Neural crest cell (in vitro differentiated cells): ENCODE measurements at regions not wholly inside any gene's neighbourhood (a gene's known extent, or its start where the extent isn't known, plus 50 kb on each side); places are given as distances from the start of the nearest gene placed in this dataset.

ENCODE experiments used
- DNase-seq: peaks from one replicate; pipeline ENCODE4 v3.0.0; 2021; ENCODE audit warnings: low read depth, mixed read lengths, low spot score
- H3K27ac Mint-ChIP-seq: one replicate; pipeline ENCODE4 v1.8.0; 2021; ENCODE audit warnings: mild to moderate bottlenecking, mixed read lengths; ENCODE audit not compliant: unreplicated experiment
- H3K27me3 Mint-ChIP-seq: 2 replicates; pipeline ENCODE4 v1.8.0; 2021; ENCODE audit warnings: low read depth, mild to moderate bottlenecking, mixed read lengths
- H3K36me3 Mint-ChIP-seq: 2 replicates; pipeline ENCODE4 v1.8.0; 2021; ENCODE audit warnings: low read depth, mild to moderate bottlenecking, mixed read lengths
- H3K4me1 Mint-ChIP-seq: 2 replicates; pipeline ENCODE4 v1.8.0; 2021; ENCODE audit warnings: mixed read lengths
- H3K4me3 Mint-ChIP-seq: one replicate; pipeline ENCODE4 v1.8.0; 2021; ENCODE audit warnings: mild to moderate bottlenecking, mixed read lengths
- H3K9me3 Mint-ChIP-seq: 2 replicates; pipeline ENCODE4 v1.8.0; 2021; ENCODE audit warnings: mixed read lengths
- TF ChIP-seq, protein P1 (sequence below): fragments of 200-600 bp; sonication (generic); conservative IDR thresholded peaks from 2 replicates; pipeline ENCODE4 v1.5.0; 2021; ENCODE audit warnings: antibody characterized with exemption, mild to moderate bottlenecking

DNA sequence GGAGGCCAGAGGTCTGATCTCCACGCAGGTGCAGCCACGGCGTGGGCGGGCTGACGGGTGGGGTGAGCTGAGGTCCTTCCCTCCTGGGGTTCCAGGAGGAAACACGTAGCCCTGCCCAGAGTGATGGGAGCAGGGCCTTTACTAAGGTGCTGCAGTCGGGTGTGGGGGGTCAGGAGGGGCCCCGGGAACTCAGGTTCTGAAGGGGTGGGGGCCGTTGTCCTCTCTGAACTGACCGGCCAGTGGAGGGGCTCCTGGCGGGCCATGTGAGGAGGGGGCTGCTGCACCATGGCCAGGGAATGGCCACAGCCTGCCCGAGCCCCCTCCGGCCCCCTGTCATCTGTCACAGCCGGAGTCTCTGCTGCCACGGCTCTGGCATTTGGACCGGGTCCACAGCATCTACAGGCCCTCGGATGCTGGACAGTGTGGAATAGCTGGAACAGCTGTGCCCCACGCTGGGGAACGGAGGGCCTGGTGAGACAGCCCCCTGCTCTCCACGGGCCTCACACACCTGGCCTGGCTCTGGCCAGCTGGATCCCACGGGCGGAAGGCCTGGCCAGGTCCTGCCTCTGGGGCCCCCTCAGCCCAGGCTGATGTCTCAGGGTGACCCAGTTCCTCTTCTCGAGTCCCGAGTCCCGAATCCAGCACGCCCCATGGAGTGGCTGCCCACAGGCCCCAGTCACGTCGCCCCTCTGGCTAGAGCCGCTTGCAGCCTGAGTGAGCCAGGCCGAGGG is 145.6 kb upstream of the GPC1 start:
- Mint-ChIP-seq H3K4me3 (no peak overlapping the region), H3K27ac (no peak overlapping the region), H3K9me3 (no peaks in the 10 kb centered on the region), H3K4me1 (peaks cover 6% of the 10 kb centered on the region), H3K27me3 (no peaks in the 10 kb centered on the region), H3K36me3 (no peaks in the 10 kb centered on the region)
- DNase-seq, result no peak
- TF ChIP-seq, protein P1, sequence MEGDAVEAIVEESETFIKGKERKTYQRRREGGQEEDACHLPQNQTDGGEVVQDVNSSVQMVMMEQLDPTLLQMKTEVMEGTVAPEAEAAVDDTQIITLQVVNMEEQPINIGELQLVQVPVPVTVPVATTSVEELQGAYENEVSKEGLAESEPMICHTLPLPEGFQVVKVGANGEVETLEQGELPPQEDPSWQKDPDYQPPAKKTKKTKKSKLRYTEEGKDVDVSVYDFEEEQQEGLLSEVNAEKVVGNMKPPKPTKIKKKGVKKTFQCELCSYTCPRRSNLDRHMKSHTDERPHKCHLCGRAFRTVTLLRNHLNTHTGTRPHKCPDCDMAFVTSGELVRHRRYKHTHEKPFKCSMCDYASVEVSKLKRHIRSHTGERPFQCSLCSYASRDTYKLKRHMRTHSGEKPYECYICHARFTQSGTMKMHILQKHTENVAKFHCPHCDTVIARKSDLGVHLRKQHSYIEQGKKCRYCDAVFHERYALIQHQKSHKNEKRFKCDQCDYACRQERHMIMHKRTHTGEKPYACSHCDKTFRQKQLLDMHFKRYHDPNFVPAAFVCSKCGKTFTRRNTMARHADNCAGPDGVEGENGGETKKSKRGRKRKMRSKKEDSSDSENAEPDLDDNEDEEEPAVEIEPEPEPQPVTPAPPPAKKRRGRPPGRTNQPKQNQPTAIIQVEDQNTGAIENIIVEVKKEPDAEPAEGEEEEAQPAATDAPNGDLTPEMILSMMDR, result no peak

DNA sequence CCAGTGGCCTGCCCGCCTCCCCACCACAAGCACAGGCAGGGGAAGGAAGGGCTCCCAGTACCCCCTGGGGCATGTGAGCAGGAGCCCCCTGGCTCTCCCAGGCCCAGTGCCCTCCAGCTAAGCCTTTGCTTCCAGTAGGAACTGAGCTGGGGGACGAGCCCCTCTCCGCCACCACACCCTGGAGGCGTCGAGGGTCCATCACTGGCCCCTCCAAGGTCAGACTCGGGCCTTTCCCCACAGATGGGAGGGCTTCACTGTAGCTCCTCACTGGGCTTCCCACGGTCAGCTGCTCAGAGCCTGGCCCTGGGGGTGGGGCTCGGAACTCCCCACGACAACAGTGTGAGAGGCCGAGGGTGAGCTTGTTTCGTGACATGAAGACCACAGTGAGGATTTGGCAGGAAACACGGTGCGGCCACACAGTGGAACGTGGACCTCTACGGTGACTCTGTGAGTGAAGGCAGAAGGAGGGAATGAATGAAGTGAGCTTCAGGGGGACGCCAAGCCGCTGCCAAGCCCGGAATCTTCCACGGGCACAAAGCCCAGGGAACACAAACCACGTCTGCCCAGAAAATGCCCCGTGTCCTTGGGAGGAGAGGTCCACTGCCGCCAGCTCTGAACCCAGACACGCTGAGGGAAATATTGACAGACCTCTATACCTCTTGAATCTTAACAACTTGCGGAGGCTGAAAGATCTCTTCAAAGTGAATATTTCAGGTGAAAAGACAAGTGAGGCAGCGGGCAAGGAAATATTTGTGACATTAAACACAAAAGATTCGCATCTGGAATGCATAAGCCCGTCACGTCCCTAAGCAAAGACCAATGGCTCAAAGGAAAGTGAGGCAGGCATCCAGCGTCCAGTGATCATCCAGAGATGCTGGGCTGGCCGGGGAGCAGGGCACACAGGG is 144.8 kb upstream of the GPC1 start:
- Mint-ChIP-seq H3K27me3 (no peaks in the 10 kb centered on the region), H3K36me3 (no peaks in the 10 kb centered on the region), H3K9me3 (no peaks in the 10 kb centered on the region), H3K4me3 (no peak overlapping the region), H3K4me1 (peaks cover 11% of the 10 kb centered on the region), H3K27ac (peak overlapping the region; percentile 8)
- TF ChIP-seq, protein P1, result no peak
- DNase-seq, result no peak

DNA sequence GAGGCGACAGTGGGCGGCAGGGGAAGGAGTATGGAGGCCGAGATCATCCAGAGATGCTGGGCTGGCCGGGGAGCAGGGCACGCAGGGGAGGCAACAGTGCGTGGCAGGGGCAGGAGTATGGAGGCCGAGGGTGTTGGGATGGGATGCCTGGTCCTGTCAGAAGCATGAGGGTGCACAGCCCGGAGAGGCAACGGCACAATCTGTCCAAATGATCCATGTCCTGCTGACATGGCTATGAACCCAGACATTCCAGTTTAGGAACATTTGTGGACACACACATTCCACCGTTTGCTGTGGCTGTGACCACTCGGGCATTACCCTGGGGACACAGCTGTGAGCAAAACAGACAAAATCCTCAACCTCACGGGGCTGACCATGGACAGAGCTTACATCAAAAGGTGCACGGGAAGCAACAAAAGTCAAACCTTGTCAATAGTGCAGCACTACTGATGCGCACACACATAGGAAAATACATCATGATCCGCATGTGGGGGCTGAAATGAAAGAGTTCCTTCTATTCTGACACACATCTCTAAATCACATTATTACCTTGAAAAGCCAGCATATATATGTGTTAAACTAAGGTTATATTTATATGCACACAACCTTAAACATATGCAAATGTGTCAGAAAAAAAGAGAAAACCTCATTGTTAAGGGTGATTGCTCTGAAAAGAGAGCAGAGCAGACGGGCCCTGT is 144.0 kb upstream of the GPC1 start:
- TF ChIP-seq, protein P1, result no peak
- no peaks in the 10 kb centered on the region for H3K27me3 Mint-ChIP-seq
- no peak overlapping the region for H3K4me3 Mint-ChIP-seq
- no peak for DNase-seq
- H3K9me3 Mint-ChIP-seq, result no peaks in the 10 kb centered on the region
- peak overlapping the region; percentile 8 for H3K27ac Mint-ChIP-seq
- H3K36me3 Mint-ChIP-seq, result no peaks in the 10 kb centered on the region
- H3K4me1 Mint-ChIP-seq, result peaks cover 18% of the 10 kb centered on the region

GRCh38 chr2:240292035-240292574 is 143.4 kb upstream of the GPC1 start:
- H3K9me3 Mint-ChIP-seq, result no peaks in the 10 kb centered on the region
- H3K27ac Mint-ChIP-seq, result no peak overlapping the region
- H3K27me3 Mint-ChIP-seq, result no peaks in the 10 kb centered on the region
- no peak overlapping the region for H3K4me3 Mint-ChIP-seq
- H3K36me3 Mint-ChIP-seq, result no peaks in the 10 kb centered on the region
- TF ChIP-seq, protein P1, result no peak
- no peak for DNase-seq
- peaks cover 18% of the 10 kb centered on the region for H3K4me1 Mint-ChIP-seq
